GM18868 (cell line): ENCODE measurements at regions not wholly inside any gene's neighbourhood (a gene's known extent, or its start where the extent isn't known, plus 50 kb on each side); places are given as distances from the start of the nearest gene placed in this dataset.
"Not testable (repeated sequence)": the region's sequence is repeated elsewhere in the genome, so short reads cannot be mapped to it uniquely, and the experiment has no call there.

Experiments used
- ATAC-seq: cut with Tn5 transposase; IDR thresholded peaks from one replicate; pipeline ENCODE4 v1.9.1; 2021; ENCODE audit warnings: mild to moderate bottlenecking, moderate library complexity; ENCODE audit not compliant: unreplicated experiment

- ATAC-seq, result no peak
Measured at GRCh38 chr2:83475371-83475770, 983.7 kb downstream of the SUCLG1 start.

- no peak for ATAC-seq
Measured at GRCh38 chr2:83471655-83472054, 987.4 kb downstream of the SUCLG1 start.

GRCh38 chr2:83470928-83471327 is 988.2 kb downstream of the SUCLG1 start:
- no peak for ATAC-seq

GRCh38 chr2:83464444-83464843 is 994.6 kb downstream of the SUCLG1 start:
- no peak for ATAC-seq

- ATAC-seq, result no peak
Measured at GRCh38 chr2:83462881-83463280, 996.2 kb downstream of the SUCLG1 start.

- ATAC-seq, result no peak
Measured at GRCh38 chr2:83461135-83461534, 997.9 kb downstream of the SUCLG1 start.

- ATAC-seq, result no peak
Measured at GRCh38 chr2:83459456-83459855, 999.6 kb downstream of the SUCLG1 start.

GRCh38 chr2:83435989-83436388 is 1023.1 kb downstream of the SUCLG1 start:
- no peak for ATAC-seq

- ATAC-seq, result no peak
Measured at GRCh38 chr2:83420993-83421392, 1038.1 kb downstream of the SUCLG1 start.

- no peak for ATAC-seq
Measured at GRCh38 chr2:83394134-83394904, 1064.8 kb downstream of the SUCLG1 start.

- ATAC-seq, result no peak
Measured at GRCh38 chr2:83388804-83389203, 1070.3 kb downstream of the SUCLG1 start.

GRCh38 chr2:83386549-83386948 is 1072.5 kb downstream of the SUCLG1 start:
- no peak for ATAC-seq

GRCh38 chr2:83378921-83379320 is 1080.2 kb downstream of the SUCLG1 start:
- no peak for ATAC-seq

GRCh38 chr2:83376731-83377130 is 1082.3 kb downstream of the SUCLG1 start:
- no peak for ATAC-seq

- no peak for ATAC-seq
Measured at GRCh38 chr2:83370419-83370762, 1088.7 kb downstream of the SUCLG1 start.

GRCh38 chr2:83369601-83370418 is 1089.3 kb downstream of the SUCLG1 start:
- no peak for ATAC-seq

GRCh38 chr2:83368916-83369315 is 1090.2 kb downstream of the SUCLG1 start:
- no peak for ATAC-seq

GRCh38 chr2:83368461-83368860 is 1090.6 kb downstream of the SUCLG1 start:
- ATAC-seq, result no peak

- no peak for ATAC-seq
Measured at GRCh38 chr2:83365476-83365875, 1093.6 kb downstream of the SUCLG1 start.

- no peak for ATAC-seq
Measured at GRCh38 chr2:83364264-83364663, 1094.8 kb downstream of the SUCLG1 start.

GRCh38 chr2:83363138-83363537 is 1095.9 kb downstream of the SUCLG1 start:
- not testable (repeated sequence) for ATAC-seq

- no peak for ATAC-seq
Measured at GRCh38 chr2:83359336-83359735, 1099.7 kb downstream of the SUCLG1 start.
